HL-60 (cell line): ENCODE measurements at regions not wholly inside any gene's neighbourhood (a gene's known extent, or its start where the extent isn't known, plus 50 kb on each side); places are given as distances from the start of the nearest gene placed in this dataset.

ENCODE experiments used
- DNase-seq, 2 experiments: peaks; one replicate each; pipeline ENCODE4 v3.0.0-alpha.2; 2010 to 2020; ENCODE audit warnings: low read depth in 1 of 2, low spot score in 1 of 2
- H3K27ac ChIP-seq: fragments of 250-450 bp; sonication (Bioruptor Pico); replicated peaks from 2 replicates; pipeline ENCODE4 v1.5.1; 2020; ENCODE audit warnings: mild to moderate bottlenecking, moderate library complexity
- H3K27me3 ChIP-seq: fragments of 250-450 bp; sonication (Bioruptor Pico); 2 replicates; pipeline ENCODE4 v1.5.1; 2021; ENCODE audit warnings: mild to moderate bottlenecking, moderate library complexity; ENCODE audit not compliant: insufficient read depth, poor library complexity, severe bottlenecking
- H3K4me3 ChIP-seq: replicated peaks from 2 replicates; pipeline ENCODE4 v1.5.1; 2011; ENCODE audit warnings: mild to moderate bottlenecking, control low read depth, low read length; ENCODE audit not compliant: insufficient read depth
- CTCF ChIP-seq: IDR thresholded peaks from one replicate; pipeline ENCODE4 v1.5.1; 2011; ENCODE audit warnings: low read length, control low read depth, inconsistent platforms; ENCODE audit not compliant: insufficient read depth
- GABPA ChIP-seq: IDR thresholded peaks from 2 replicates; pipeline ENCODE4 v1.6.1; 2012; ENCODE audit warnings: low read depth
- POLR2AphosphoS5 ChIP-seq: IDR thresholded peaks from 2 replicates; pipeline ENCODE4 v1.6.1; 2012; ENCODE audit warnings: low read depth
- REST ChIP-seq: IDR thresholded peaks from 2 replicates; pipeline ENCODE4 v1.6.1; 2012; ENCODE audit warnings: low read depth; ENCODE audit not compliant: insufficient replicate concordance
- SPI1 ChIP-seq: IDR thresholded peaks from 2 replicates; pipeline ENCODE4 v1.6.1; 2012; ENCODE audit warnings: low read depth, mild to moderate bottlenecking, borderline replicate concordance

- no peak overlapping the region for H3K4me3 ChIP-seq
- no peak for TF ChIP-seq GABPA
- no peak for TF ChIP-seq REST
- TF ChIP-seq CTCF: no peak
- no peak for TF ChIP-seq SPI1
- no peak for TF ChIP-seq POLR2AphosphoS5
- H3K27ac ChIP-seq: no peak overlapping the region
- DNase-seq: no peak
- H3K27me3 ChIP-seq: no peaks in the 10 kb centered on the region
These were observed 52.8 kb upstream of the EGFL7 start for GRCh38 chr9:136609838-136610311.

DNA sequence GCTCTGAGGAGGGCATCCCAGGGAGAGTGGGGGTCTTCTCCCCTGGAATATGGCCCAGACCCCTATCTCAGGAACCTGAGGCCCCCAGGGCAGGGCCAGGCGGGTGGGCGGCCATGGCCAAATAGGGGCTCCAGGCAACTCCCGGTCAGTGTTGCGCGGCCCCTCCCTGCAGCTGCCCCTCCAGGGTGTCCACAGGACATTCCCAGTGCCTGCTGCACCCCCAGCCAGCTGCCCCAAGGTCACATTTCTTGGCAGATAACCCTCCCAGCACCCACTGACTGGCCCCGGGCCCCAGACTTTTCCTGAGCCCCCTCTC is 53.6 kb upstream of the EGFL7 start:
- TF ChIP-seq REST: no peak
- no peak for TF ChIP-seq SPI1
- no peak for TF ChIP-seq GABPA
- TF ChIP-seq CTCF: no peak
- TF ChIP-seq POLR2AphosphoS5: no peak
- Histone ChIP-seq H3K27me3 (no peaks in the 10 kb centered on the region), H3K4me3 (no peak overlapping the region), H3K27ac (no peak overlapping the region)
- DNase-seq: no peak

GRCh38 chr9:136608348-136609159 is 54.2 kb upstream of the EGFL7 start:
- TF ChIP-seq GABPA: no peak
- TF ChIP-seq SPI1: no peak
- TF ChIP-seq REST: no peak
- no peak for TF ChIP-seq POLR2AphosphoS5
- TF ChIP-seq CTCF: no peak
- Histone ChIP-seq H3K27me3 (no peaks in the 10 kb centered on the region), H3K4me3 (no peak overlapping the region), H3K27ac (no peak overlapping the region)
- DNase-seq: no peak
